ENCODE measurements at regions not wholly inside any gene's neighbourhood (a gene's known extent, or its start where the extent isn't known, plus 50 kb on each side); places are given as distances from the start of the nearest gene placed in this dataset.
"Not testable (repeated sequence)": the region's sequence is repeated elsewhere in the genome, so short reads cannot be mapped to it uniquely, and the experiment has no call there.

DNA sequence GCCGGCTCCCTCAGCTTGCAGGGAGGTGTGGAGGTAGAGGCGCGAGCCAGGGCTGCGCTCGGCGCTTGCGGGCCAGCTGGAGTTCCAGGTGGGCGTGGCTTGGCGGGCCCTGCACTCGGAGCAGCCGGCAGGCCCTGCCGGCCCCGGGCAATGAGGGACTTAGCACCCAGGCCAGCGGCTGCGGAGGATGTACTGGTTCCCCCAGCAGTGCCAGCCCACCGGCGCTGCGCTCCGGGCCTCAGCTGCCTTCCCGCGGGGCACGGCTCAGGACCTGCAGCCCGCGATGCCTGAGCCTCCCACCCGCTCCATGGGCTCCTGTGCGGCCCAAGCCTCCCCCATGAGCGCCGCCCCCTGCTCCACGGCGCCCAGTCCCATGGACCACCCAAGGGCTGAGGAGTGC is 1293.6 kb upstream of the NXPH2 start:
- TF ChIP-seq POLR2AphosphoS5 (IDR thresholded peaks at IDR 0.05); EP300 (conservative IDR thresholded peaks at IDR 0.05; ENCODE audit: poor library complexity, severe bottlenecking); TAF1 (IDR thresholded peaks at IDR 0.05; ENCODE audit: low read depth); EZH2 (IDR thresholded peaks at IDR 0.05; ENCODE audit: borderline replicate concordance, insufficient read depth, low read length, poor library complexity, severe bottlenecking); SMC3 (conservative IDR thresholded peaks at IDR 0.05; ENCODE audit: poor library complexity); MXI1 (conservative IDR thresholded peaks at IDR 0.05; ENCODE audit: poor library complexity, severe bottlenecking): not testable (repeated sequence)
- TF ChIP-seq, protein P1, sequence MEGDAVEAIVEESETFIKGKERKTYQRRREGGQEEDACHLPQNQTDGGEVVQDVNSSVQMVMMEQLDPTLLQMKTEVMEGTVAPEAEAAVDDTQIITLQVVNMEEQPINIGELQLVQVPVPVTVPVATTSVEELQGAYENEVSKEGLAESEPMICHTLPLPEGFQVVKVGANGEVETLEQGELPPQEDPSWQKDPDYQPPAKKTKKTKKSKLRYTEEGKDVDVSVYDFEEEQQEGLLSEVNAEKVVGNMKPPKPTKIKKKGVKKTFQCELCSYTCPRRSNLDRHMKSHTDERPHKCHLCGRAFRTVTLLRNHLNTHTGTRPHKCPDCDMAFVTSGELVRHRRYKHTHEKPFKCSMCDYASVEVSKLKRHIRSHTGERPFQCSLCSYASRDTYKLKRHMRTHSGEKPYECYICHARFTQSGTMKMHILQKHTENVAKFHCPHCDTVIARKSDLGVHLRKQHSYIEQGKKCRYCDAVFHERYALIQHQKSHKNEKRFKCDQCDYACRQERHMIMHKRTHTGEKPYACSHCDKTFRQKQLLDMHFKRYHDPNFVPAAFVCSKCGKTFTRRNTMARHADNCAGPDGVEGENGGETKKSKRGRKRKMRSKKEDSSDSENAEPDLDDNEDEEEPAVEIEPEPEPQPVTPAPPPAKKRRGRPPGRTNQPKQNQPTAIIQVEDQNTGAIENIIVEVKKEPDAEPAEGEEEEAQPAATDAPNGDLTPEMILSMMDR (IDR thresholded peaks at IDR 0.05; ENCODE audit: poor library complexity, severe bottlenecking), result not testable (repeated sequence)
- TF ChIP-seq, protein P2, sequence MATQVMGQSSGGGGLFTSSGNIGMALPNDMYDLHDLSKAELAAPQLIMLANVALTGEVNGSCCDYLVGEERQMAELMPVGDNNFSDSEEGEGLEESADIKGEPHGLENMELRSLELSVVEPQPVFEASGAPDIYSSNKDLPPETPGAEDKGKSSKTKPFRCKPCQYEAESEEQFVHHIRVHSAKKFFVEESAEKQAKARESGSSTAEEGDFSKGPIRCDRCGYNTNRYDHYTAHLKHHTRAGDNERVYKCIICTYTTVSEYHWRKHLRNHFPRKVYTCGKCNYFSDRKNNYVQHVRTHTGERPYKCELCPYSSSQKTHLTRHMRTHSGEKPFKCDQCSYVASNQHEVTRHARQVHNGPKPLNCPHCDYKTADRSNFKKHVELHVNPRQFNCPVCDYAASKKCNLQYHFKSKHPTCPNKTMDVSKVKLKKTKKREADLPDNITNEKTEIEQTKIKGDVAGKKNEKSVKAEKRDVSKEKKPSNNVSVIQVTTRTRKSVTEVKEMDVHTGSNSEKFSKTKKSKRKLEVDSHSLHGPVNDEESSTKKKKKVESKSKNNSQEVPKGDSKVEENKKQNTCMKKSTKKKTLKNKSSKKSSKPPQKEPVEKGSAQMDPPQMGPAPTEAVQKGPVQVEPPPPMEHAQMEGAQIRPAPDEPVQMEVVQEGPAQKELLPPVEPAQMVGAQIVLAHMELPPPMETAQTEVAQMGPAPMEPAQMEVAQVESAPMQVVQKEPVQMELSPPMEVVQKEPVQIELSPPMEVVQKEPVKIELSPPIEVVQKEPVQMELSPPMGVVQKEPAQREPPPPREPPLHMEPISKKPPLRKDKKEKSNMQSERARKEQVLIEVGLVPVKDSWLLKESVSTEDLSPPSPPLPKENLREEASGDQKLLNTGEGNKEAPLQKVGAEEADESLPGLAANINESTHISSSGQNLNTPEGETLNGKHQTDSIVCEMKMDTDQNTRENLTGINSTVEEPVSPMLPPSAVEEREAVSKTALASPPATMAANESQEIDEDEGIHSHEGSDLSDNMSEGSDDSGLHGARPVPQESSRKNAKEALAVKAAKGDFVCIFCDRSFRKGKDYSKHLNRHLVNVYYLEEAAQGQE (IDR thresholded peaks at IDR 0.05; ENCODE audit: borderline replicate concordance), result not testable (repeated sequence)
